ENCODE measurements at regions not wholly inside any gene's neighbourhood (a gene's known extent, or its start where the extent isn't known, plus 50 kb on each side); places are given as distances from the start of the nearest gene placed in this dataset.
A peak's percentile ranks its signal among the peaks of the same experiment; 100 is the strongest.

GRCh38 chr7:121546632-121547543 is 150.8 kb upstream of the FAM3C start:
- peaks cover 32 to 54% of the 10 kb centered on the region in 2 experiments for H3K4me1 ChIP-seq (ENCODE audit: control insufficient read depth in 1 of 2, insufficient read depth in 2 of 2, low read length in 2 of 2)
- intact Hi-C loops (cut with micrococcal nuclease), result loop anchor here (1.0 to 10.0 kb wide), 4 partner anchors 180 to 562 kb away; partner anchors contain the start of gene CPED1
- RAD21 ChIA-PET (ENCODE audit: low non-redundant PET in 1 of 2, low total read pairs in 2 of 2, uncharacterized antibody in 2 of 2, unreplicated experiment in 2 of 2), result interaction anchor here (1.0 kb wide), 3 partner anchors 148 to 180 kb away, joined by 4 to 5 read pairs (median 5); no protein-coding TSS in a partner anchor
- peaks cover 0 to 15% of the 10 kb centered on the region in 2 experiments; a peak in 2 of 4 replicates for H3K36me3 ChIP-seq (ENCODE audit: control insufficient read depth in 1 of 2, insufficient read depth in 2 of 2, low read length in 2 of 2)
- no peak overlapping the region for H3K4me3 ChIP-seq (replicated peaks in 1 of 2; ENCODE audit: low read depth in 1 of 2, low read length in 2 of 2)
- H3K9me2 ChIP-seq (ENCODE audit: insufficient read depth), result no peaks in the 10 kb centered on the region
- H3K27me3 ChIP-seq (ENCODE audit: insufficient read depth, low read length), result no peaks in the 10 kb centered on the region
- H4K20me1 ChIP-seq (ENCODE audit: insufficient read depth), result no peaks in the 10 kb centered on the region
- CTCF ChIA-PET, result interaction anchor here (0.6 to 2.4 kb wide), 6 partner anchors 149 to 195 kb away, joined by 3 to 42 read pairs (median 3); partner anchors contain the start of gene FAM3C
- H3K27ac ChIP-seq (ENCODE audit: low read depth, low read length), result peak overlapping the region; percentile 86
- H3K9me3 ChIP-seq (ENCODE audit: control insufficient read depth in 1 of 2, insufficient read depth in 1 of 2, low read depth in 1 of 2, low read length in 2 of 2), result no peaks in the 10 kb centered on the region
- POLR2A ChIA-PET, result interaction anchor here (0.7 to 1.3 kb wide), 2 partner anchors 150 to 151 kb away, joined by 3 read pairs; partner anchors contain the start of gene FAM3C
- no TSS peak for BruUV-seq (replicated peaks)
- peak overlapping the region; percentile 23 for H3K4me2 ChIP-seq (ENCODE audit: low read length)
- TF ChIP-seq CBX3 (IDR thresholded peaks at IDR 0.05; ENCODE audit: low read depth) (no peak), CEBPB (IDR thresholded peaks at IDR 0.05; ENCODE audit: low read depth) (peak; percentile 26; the same call in 1 of the 2 replicates), ZNF274 (IDR thresholded peaks at IDR 0.05; ENCODE audit: low read depth, low read length) (no peak), SP1 (IDR thresholded peaks at IDR 0.05; ENCODE audit: low read depth) (0 out of 2 replicates have a peak, but pooled peaks have one; percentile 13), SIN3A (IDR thresholded peaks at IDR 0.05; ENCODE audit: low read depth) (no peak)
- H2AFZ ChIP-seq (ENCODE audit: low read depth, low read length, poor library complexity, severe bottlenecking), result peak overlapping the region; percentile 74
- H3K79me2 ChIP-seq (ENCODE audit: insufficient read depth, low read length), result no peaks in the 10 kb centered on the region
- DNase-seq (ENCODE audit: low read depth, low spot score) (no peak), ATAC-seq (no peak)
- peak overlapping the region; percentile 50 for H3K9ac ChIP-seq (ENCODE audit: low read length)

- H3K79me2 ChIP-seq (ENCODE audit: insufficient read depth, low read length), result no peaks in the 10 kb centered on the region
- H2AFZ ChIP-seq (ENCODE audit: low read depth, low read length, poor library complexity, severe bottlenecking), result no peak overlapping the region
- 0 out of 4 replicates have a peak overlapping the region, but pooled peaks of 1 of the 2 experiments have one; percentile 7 for H3K4me3 ChIP-seq (replicated peaks in 1 of 2; ENCODE audit: low read depth in 1 of 2, low read length in 2 of 2)
- peaks cover 0 to 24% of the 10 kb centered on the region in 2 experiments; a peak in 2 of 4 replicates for H3K36me3 ChIP-seq (ENCODE audit: control insufficient read depth in 1 of 2, insufficient read depth in 2 of 2, low read length in 2 of 2)
- ChIA-PET CTCF (interaction anchor here (2.1 to 2.4 kb wide), 2 partner anchors 178 to 449 kb away, joined by 7 to 9 read pairs; no protein-coding TSS in a partner anchor), POLR2A (interaction anchor here (1.4 to 2.2 kb wide), 2 partner anchors 15 to 149 kb away, joined by 3 to 7 read pairs; partner anchors contain the start of gene FAM3C), RAD21 (ENCODE audit: low non-redundant PET in 1 of 2, low total read pairs in 2 of 2, uncharacterized antibody in 2 of 2, unreplicated experiment in 2 of 2) (no interaction called here)
- DNase-seq (ENCODE audit: low read depth, low spot score), result no peak
- H4K20me1 ChIP-seq (ENCODE audit: insufficient read depth), result no peaks in the 10 kb centered on the region
- no peak for ATAC-seq
- peak overlapping the region; percentile 23 for H3K4me2 ChIP-seq (ENCODE audit: low read length)
- H3K9me3 ChIP-seq (ENCODE audit: control insufficient read depth in 1 of 2, insufficient read depth in 1 of 2, low read depth in 1 of 2, low read length in 2 of 2), result no peaks in the 10 kb centered on the region
- H3K9me2 ChIP-seq (ENCODE audit: insufficient read depth), result no peaks in the 10 kb centered on the region
- H3K9ac ChIP-seq (ENCODE audit: low read length), result peak overlapping the region; percentile 50
- H3K27ac ChIP-seq (ENCODE audit: low read depth, low read length), result peak overlapping the region; percentile 86
- intact Hi-C loops (cut with micrococcal nuclease), result loop anchor here (5.0 to 10.0 kb wide), 2 partner anchors 193 to 561 kb away; partner anchors contain the start of gene CPED1
- H3K4me1 ChIP-seq (ENCODE audit: control insufficient read depth in 1 of 2, insufficient read depth in 2 of 2, low read length in 2 of 2), result peaks cover 32 to 58% of the 10 kb centered on the region in 2 experiments
- no peaks in the 10 kb centered on the region for H3K27me3 ChIP-seq (ENCODE audit: insufficient read depth, low read length)
- BruUV-seq (replicated peaks), result TSS peak; percentile 95
- TF ChIP-seq TCF7L2 (IDR thresholded peaks at IDR 0.05; ENCODE audit: borderline replicate concordance, extremely low read depth, insufficient read depth, insufficient read length) (no peak), ZFX (IDR thresholded peaks at IDR 0.05) (no peak), EZH2phosphoT487 (IDR thresholded peaks at IDR 0.05; ENCODE audit: borderline replicate concordance) (no peak), ATF3 (IDR thresholded peaks at IDR 0.05) (no peak), SRF (IDR thresholded peaks at IDR 0.05; ENCODE audit: low read depth) (no peak), YY1 (IDR thresholded peaks at IDR 0.05; ENCODE audit: extremely low read depth, insufficient replicate concordance, low read depth, low read length) (no peak), ELF1 (IDR thresholded peaks at IDR 0.05; ENCODE audit: borderline replicate concordance, low read depth) (no peak), REST (IDR thresholded peaks at IDR 0.05; ENCODE audit: low read depth) (no peak), POLR2AphosphoS5 (IDR thresholded peaks at IDR 0.05; ENCODE audit: low read depth, low read length) (no peak), EZH2 (IDR thresholded peaks at IDR 0.05) (no peak)
Observed at GRCh38 chr7:121545418-121545817, 149.3 kb upstream of the FAM3C start.
